ENCODE measurements at regions not wholly inside any gene's neighbourhood (a gene's known extent, or its start where the extent isn't known, plus 50 kb on each side); places are given as distances from the start of the nearest gene placed in this dataset.
A peak's percentile ranks its signal among the peaks of the same experiment; 100 is the strongest.
"Not testable (repeated sequence)": the region's sequence is repeated elsewhere in the genome, so short reads cannot be mapped to it uniquely, and the experiment has no call there.

DNA sequence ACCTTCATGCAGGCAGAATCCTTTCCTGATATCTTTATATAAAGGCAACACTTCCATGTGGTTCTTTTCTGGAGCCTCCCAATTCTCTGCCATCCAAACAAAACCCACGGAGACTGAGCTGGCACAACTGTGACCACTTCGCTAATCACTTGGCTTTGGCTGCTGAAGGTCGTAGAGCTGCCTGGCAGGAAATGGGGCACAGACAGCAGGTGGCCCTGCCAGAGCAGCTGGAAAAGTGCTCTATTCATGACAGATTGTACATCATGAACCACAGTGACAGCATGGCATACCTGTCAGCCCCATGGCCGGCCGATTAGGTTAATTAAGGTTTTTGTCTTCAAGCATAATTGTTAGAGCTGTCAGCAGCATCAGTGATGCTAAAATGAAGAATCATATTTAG, 141.9 kb upstream of the ANKRD55 start:
- Histone ChIP-seq H3K27me3 (ENCODE audit: insufficient read depth, poor library complexity, severe bottlenecking) (no peaks in the 10 kb centered on the region), H3K4me3 (replicated peaks; ENCODE audit: insufficient read depth, low read length) (no peak overlapping the region), H3K27ac (replicated peaks) (no peak overlapping the region)
- no peak for DNase-seq (ENCODE audit: low read depth in 1 of 2, low spot score in 1 of 2)
- TF ChIP-seq CTCF (IDR thresholded peaks at IDR 0.05; ENCODE audit: insufficient read depth, low read length), result no peak
- TF ChIP-seq SPI1 (IDR thresholded peaks at IDR 0.05; ENCODE audit: borderline replicate concordance, low read depth), result no peak
- no peak for TF ChIP-seq GABPA (IDR thresholded peaks at IDR 0.05; ENCODE audit: low read depth)
- no peak for TF ChIP-seq POLR2AphosphoS5 (IDR thresholded peaks at IDR 0.05; ENCODE audit: low read depth)
- TF ChIP-seq, protein P1, sequence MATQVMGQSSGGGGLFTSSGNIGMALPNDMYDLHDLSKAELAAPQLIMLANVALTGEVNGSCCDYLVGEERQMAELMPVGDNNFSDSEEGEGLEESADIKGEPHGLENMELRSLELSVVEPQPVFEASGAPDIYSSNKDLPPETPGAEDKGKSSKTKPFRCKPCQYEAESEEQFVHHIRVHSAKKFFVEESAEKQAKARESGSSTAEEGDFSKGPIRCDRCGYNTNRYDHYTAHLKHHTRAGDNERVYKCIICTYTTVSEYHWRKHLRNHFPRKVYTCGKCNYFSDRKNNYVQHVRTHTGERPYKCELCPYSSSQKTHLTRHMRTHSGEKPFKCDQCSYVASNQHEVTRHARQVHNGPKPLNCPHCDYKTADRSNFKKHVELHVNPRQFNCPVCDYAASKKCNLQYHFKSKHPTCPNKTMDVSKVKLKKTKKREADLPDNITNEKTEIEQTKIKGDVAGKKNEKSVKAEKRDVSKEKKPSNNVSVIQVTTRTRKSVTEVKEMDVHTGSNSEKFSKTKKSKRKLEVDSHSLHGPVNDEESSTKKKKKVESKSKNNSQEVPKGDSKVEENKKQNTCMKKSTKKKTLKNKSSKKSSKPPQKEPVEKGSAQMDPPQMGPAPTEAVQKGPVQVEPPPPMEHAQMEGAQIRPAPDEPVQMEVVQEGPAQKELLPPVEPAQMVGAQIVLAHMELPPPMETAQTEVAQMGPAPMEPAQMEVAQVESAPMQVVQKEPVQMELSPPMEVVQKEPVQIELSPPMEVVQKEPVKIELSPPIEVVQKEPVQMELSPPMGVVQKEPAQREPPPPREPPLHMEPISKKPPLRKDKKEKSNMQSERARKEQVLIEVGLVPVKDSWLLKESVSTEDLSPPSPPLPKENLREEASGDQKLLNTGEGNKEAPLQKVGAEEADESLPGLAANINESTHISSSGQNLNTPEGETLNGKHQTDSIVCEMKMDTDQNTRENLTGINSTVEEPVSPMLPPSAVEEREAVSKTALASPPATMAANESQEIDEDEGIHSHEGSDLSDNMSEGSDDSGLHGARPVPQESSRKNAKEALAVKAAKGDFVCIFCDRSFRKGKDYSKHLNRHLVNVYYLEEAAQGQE (IDR thresholded peaks at IDR 0.05; ENCODE audit: insufficient replicate concordance, low read depth), result no peak

DNA sequence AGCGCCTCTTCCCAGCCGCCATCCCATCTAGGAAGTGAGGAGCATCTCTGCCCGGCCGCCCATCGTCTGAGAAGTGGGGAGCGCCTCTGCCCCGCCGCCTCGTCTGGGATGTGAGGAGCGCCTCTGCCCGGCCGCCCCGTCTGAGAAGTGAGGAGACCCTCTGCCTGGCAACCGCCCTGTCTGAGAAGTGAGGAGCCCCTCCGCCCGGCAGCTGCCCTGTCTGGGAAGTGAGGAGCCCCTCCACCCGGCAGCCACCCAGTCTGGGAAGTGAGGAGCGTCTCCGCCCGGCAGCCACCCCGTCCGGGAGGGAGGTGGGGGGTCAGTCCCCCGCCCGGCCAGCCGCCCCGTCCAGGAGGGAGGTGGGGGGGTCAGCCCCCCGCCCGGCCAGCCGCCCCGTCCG, 139.4 kb upstream of the ANKRD55 start:
- not testable (repeated sequence) for DNase-seq (ENCODE audit: low read depth in 1 of 2, low spot score in 1 of 2); H3K27me3 ChIP-seq (ENCODE audit: insufficient read depth, poor library complexity, severe bottlenecking); H3K27ac ChIP-seq (replicated peaks); H3K4me3 ChIP-seq (replicated peaks; ENCODE audit: insufficient read depth, low read length)

- Histone ChIP-seq H3K4me3 (replicated peaks; ENCODE audit: insufficient read depth, low read length) (no peak overlapping the region), H3K27me3 (ENCODE audit: insufficient read depth, poor library complexity, severe bottlenecking) (no peaks in the 10 kb centered on the region), H3K27ac (replicated peaks) (no peak overlapping the region)
- DNase-seq (ENCODE audit: low read depth in 1 of 2, low spot score in 1 of 2), result peak in 1 of 2 experiments; percentile 4
- no peak for TF ChIP-seq CTCF (IDR thresholded peaks at IDR 0.05; ENCODE audit: insufficient read depth, low read length)
- TF ChIP-seq, protein P1 (IDR thresholded peaks at IDR 0.05; ENCODE audit: insufficient replicate concordance, low read depth), result peak; percentile 21
These were observed 136.3 kb upstream of the ANKRD55 start for GRCh38 chr5:56369361-56369811.

DNA sequence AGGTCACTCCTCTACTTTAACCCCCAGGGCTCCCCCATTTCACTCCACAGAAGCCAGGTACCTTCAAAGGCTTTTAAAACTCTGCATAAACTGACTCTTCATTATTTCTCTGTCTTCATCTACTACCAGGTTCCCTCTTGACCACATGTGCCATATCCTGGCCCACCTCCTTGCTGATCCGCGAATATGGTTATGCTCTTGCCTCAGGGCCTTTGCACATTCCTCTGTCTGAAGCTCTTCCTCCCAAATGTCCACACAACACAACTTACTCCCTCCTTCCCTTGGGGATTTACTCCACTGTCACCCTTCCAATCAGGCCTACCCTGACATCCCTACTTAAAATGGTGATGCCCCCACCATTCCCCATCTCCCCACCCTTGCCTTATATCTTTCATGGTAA, 134.6 kb upstream of the ANKRD55 start:
- no peak overlapping the region for H3K4me3 ChIP-seq (replicated peaks; ENCODE audit: insufficient read depth, low read length)
- H3K27ac ChIP-seq (replicated peaks), result no peak overlapping the region
- DNase-seq (ENCODE audit: low read depth in 1 of 2, low spot score in 1 of 2), result no peak
- H3K27me3 ChIP-seq (ENCODE audit: insufficient read depth, poor library complexity, severe bottlenecking), result no peaks in the 10 kb centered on the region
- TF ChIP-seq GABPA (IDR thresholded peaks at IDR 0.05; ENCODE audit: low read depth) (no peak), POLR2AphosphoS5 (IDR thresholded peaks at IDR 0.05; ENCODE audit: low read depth) (no peak), SPI1 (IDR thresholded peaks at IDR 0.05; ENCODE audit: borderline replicate concordance, low read depth) (no peak), CTCF (IDR thresholded peaks at IDR 0.05; ENCODE audit: insufficient read depth, low read length) (no peak)
- TF ChIP-seq, protein P1 (IDR thresholded peaks at IDR 0.05; ENCODE audit: insufficient replicate concordance, low read depth), result no peak

Data from HL-60 (cell line).